Panc1 (cell line): ENCODE measurements at regions not wholly inside any gene's neighbourhood (a gene's known extent, or its start where the extent isn't known, plus 50 kb on each side); places are given as distances from the start of the nearest gene placed in this dataset.

Experiments
- POLR2AphosphoS5 ChIP-seq: IDR thresholded peaks from 2 replicates; pipeline ENCODE4 v1.6.1; 2012; ENCODE audit warnings: mild to moderate bottlenecking, low read depth, low read length, moderate library complexity
- TF ChIP-seq, protein P1 (sequence below): fragments of 450-650 bp; IDR thresholded peaks from 2 replicates; pipeline ENCODE4 v1.5.1; 2017; ENCODE audit warnings: mild to moderate bottlenecking
- TF ChIP-seq, protein P2 (sequence below), 2 experiments: IDR thresholded peaks; 2 replicates each; pipeline ENCODE4 v1.6.1; 2011 to 2012; ENCODE audit warnings: low read depth in 2 of 2, control low read depth in 1 of 2, low read length in 1 of 2, mild to moderate bottlenecking in 1 of 2, moderate library complexity in 1 of 2; ENCODE audit not compliant: insufficient read depth in 1 of 2

DNA sequence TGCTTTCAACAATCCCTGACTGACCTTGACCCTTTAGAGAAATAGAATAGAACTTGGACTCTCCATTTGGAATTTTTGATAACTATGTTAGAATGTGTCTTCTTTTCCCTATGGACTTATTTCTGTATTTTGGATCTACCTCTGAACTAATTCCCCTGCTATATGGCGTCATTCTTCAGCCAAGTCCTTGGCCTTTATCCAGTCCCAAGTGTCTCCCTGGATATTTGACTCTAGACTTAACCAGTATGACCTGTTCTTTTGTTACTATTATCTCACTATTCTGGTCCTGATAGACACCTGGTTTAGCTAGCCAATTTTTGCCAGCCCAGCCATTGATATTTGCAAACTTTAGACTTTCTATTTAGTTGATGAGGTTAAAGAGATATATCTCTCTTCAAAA is 186.8 kb downstream of the KCNS3 start:
- TF ChIP-seq, protein P1, sequence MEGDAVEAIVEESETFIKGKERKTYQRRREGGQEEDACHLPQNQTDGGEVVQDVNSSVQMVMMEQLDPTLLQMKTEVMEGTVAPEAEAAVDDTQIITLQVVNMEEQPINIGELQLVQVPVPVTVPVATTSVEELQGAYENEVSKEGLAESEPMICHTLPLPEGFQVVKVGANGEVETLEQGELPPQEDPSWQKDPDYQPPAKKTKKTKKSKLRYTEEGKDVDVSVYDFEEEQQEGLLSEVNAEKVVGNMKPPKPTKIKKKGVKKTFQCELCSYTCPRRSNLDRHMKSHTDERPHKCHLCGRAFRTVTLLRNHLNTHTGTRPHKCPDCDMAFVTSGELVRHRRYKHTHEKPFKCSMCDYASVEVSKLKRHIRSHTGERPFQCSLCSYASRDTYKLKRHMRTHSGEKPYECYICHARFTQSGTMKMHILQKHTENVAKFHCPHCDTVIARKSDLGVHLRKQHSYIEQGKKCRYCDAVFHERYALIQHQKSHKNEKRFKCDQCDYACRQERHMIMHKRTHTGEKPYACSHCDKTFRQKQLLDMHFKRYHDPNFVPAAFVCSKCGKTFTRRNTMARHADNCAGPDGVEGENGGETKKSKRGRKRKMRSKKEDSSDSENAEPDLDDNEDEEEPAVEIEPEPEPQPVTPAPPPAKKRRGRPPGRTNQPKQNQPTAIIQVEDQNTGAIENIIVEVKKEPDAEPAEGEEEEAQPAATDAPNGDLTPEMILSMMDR: no peak
- TF ChIP-seq, protein P2, sequence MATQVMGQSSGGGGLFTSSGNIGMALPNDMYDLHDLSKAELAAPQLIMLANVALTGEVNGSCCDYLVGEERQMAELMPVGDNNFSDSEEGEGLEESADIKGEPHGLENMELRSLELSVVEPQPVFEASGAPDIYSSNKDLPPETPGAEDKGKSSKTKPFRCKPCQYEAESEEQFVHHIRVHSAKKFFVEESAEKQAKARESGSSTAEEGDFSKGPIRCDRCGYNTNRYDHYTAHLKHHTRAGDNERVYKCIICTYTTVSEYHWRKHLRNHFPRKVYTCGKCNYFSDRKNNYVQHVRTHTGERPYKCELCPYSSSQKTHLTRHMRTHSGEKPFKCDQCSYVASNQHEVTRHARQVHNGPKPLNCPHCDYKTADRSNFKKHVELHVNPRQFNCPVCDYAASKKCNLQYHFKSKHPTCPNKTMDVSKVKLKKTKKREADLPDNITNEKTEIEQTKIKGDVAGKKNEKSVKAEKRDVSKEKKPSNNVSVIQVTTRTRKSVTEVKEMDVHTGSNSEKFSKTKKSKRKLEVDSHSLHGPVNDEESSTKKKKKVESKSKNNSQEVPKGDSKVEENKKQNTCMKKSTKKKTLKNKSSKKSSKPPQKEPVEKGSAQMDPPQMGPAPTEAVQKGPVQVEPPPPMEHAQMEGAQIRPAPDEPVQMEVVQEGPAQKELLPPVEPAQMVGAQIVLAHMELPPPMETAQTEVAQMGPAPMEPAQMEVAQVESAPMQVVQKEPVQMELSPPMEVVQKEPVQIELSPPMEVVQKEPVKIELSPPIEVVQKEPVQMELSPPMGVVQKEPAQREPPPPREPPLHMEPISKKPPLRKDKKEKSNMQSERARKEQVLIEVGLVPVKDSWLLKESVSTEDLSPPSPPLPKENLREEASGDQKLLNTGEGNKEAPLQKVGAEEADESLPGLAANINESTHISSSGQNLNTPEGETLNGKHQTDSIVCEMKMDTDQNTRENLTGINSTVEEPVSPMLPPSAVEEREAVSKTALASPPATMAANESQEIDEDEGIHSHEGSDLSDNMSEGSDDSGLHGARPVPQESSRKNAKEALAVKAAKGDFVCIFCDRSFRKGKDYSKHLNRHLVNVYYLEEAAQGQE (IDR thresholded peaks at IDR 0.05; ENCODE audit: insufficient read depth in 1 of 2, low read depth in 2 of 2, low read length in 1 of 2): no peak
- no peak for TF ChIP-seq POLR2AphosphoS5
